WTC11 (cell line): ENCODE measurements at regions not wholly inside any gene's neighbourhood (a gene's known extent, or its start where the extent isn't known, plus 50 kb on each side); places are given as distances from the start of the nearest gene placed in this dataset.

Experiments used
- ATAC-seq: fragments of 200-7000 bp; cut with Tn5 transposase; 2 replicates; pipeline ENCODE4 v1.10.0; 2021; ENCODE audit warnings: mild to moderate bottlenecking, moderate library complexity
- CTCF ChIA-PET: fragments of 300-600 bp; sonication (Branson Sonifier 250); formaldehyde crosslinking; loops from one replicate; lab custom pipeline; 2021; ENCODE audit warnings: antibody characterized with exemption; lab: Charles Lee
- POLR2A ChIA-PET: fragments of 350-600 bp; sonication (Branson Sonifier 250); formaldehyde crosslinking; loops from one replicate; lab custom pipeline; 2021; ENCODE audit warnings: antibody characterized with exemption; lab: Charles Lee
- DNase-seq: peaks from one replicate; pipeline ENCODE4 v3.0.0; 2021; ENCODE audit warnings: low spot score
- H3K27ac Mint-ChIP-seq: 2 replicates; pipeline ENCODE4 v1.8.0; 2021; ENCODE audit warnings: mixed read lengths
- H3K27me3 Mint-ChIP-seq: 2 replicates; pipeline ENCODE4 v1.8.0; 2021; ENCODE audit warnings: low read depth, mild to moderate bottlenecking, moderate library complexity, mixed read lengths
- H3K36me3 Mint-ChIP-seq: 2 replicates; pipeline ENCODE4 v1.8.0; 2021; ENCODE audit warnings: mixed read lengths
- H3K4me1 Mint-ChIP-seq: 2 replicates; pipeline ENCODE4 v1.8.0; 2022; ENCODE audit warnings: mixed read lengths
- H3K4me3 Mint-ChIP-seq: 2 replicates; pipeline ENCODE4 v1.8.0; 2021; ENCODE audit warnings: mild to moderate bottlenecking, moderate library complexity, mixed read lengths
- H3K9me3 Mint-ChIP-seq: 2 replicates; pipeline ENCODE4 v1.8.0; 2021; ENCODE audit warnings: mixed read lengths
- CBFB ChIP-seq: sonication (generic); formaldehyde crosslinking; IDR thresholded peaks from 2 replicates; pipeline ENCODE4 v1.8.1; 2022; ENCODE audit warnings: mild to moderate bottlenecking, low read depth, missing genetic modification reagents
- ELF4 ChIP-seq: sonication (generic); formaldehyde crosslinking; IDR thresholded peaks from 2 replicates; pipeline ENCODE4 v1.8.1; 2022; ENCODE audit warnings: low read depth, mild to moderate bottlenecking, moderate library complexity, missing genetic modification reagents
- HMGA2 ChIP-seq: fragments of 250-450 bp; sonication (Bioruptor Pico); IDR thresholded peaks from 2 replicates; pipeline ENCODE4 v1.4.0; 2021; ENCODE audit warnings: mild to moderate bottlenecking, moderate library complexity
- IRF2 ChIP-seq: sonication (generic); formaldehyde crosslinking; IDR thresholded peaks from 2 replicates; pipeline ENCODE4 v1.8.0; 2022; ENCODE audit warnings: low read depth, missing genetic modification reagents, borderline replicate concordance
- MXD4 ChIP-seq: fragments of 250-450 bp; sonication (Bioruptor Pico); IDR thresholded peaks from 2 replicates; pipeline ENCODE4 v1.8.0; 2021; ENCODE audit warnings: mild to moderate bottlenecking, moderate library complexity, borderline replicate concordance
- NFATC4 ChIP-seq: fragments of 250-450 bp; sonication (Bioruptor Pico); IDR thresholded peaks from 2 replicates; pipeline ENCODE4 v1.9.0; 2021; ENCODE audit warnings: mild to moderate bottlenecking
- NR1H2 ChIP-seq: sonication (generic); formaldehyde crosslinking; IDR thresholded peaks from 2 replicates; pipeline ENCODE4 v1.9.0; 2021; ENCODE audit warnings: mild to moderate bottlenecking, moderate library complexity, missing genetic modification reagents
- NR2C2 ChIP-seq: sonication (generic); formaldehyde crosslinking; IDR thresholded peaks from 2 replicates; pipeline ENCODE4 v1.8.0; 2022; ENCODE audit warnings: mild to moderate bottlenecking, missing genetic modification reagents
- RORB ChIP-seq: fragments of 250-450 bp; sonication (Bioruptor Pico); IDR thresholded peaks from 2 replicates; pipeline ENCODE4 v1.9.0; 2021; ENCODE audit warnings: mild to moderate bottlenecking
- SP1 ChIP-seq: sonication (generic); formaldehyde crosslinking; conservative IDR thresholded peaks from 2 replicates; pipeline ENCODE4 v1.8.1; 2022; ENCODE audit warnings: missing genetic modification reagents
- ZNF671 ChIP-seq: fragments of 250-450 bp; sonication (Bioruptor Pico); IDR thresholded peaks from 2 replicates; pipeline ENCODE4 v1.8.0; 2021; ENCODE audit warnings: mild to moderate bottlenecking
- TF ChIP-seq, protein P1 (sequence below): fragments of 200-600 bp; IDR thresholded peaks from 2 replicates; pipeline ENCODE4 v1.8.0; 2022; ENCODE audit warnings: antibody characterized with exemption
- TF ChIP-seq, protein P2 (sequence below): sonication (generic); formaldehyde crosslinking; IDR thresholded peaks from 2 replicates; pipeline ENCODE4 v1.8.0; 2023; ENCODE audit warnings: mild to moderate bottlenecking, missing genetic modification reagents
- TF ChIP-seq, protein P3 (sequence below): sonication (generic); formaldehyde crosslinking; IDR thresholded peaks from 2 replicates; pipeline ENCODE4 v1.8.0; 2022; ENCODE audit warnings: missing genetic modification reagents
- TF ChIP-seq, protein P4 (sequence below): sonication (generic); formaldehyde crosslinking; IDR thresholded peaks from 2 replicates; pipeline ENCODE4 v1.8.1; 2023; ENCODE audit warnings: mild to moderate bottlenecking, missing genetic modification reagents, moderate library complexity
- TF ChIP-seq, protein P5 (sequence below): sonication (generic); formaldehyde crosslinking; IDR thresholded peaks from 2 replicates; pipeline ENCODE4 v1.8.1; 2023; ENCODE audit warnings: mild to moderate bottlenecking, missing genetic modification reagents

DNA sequence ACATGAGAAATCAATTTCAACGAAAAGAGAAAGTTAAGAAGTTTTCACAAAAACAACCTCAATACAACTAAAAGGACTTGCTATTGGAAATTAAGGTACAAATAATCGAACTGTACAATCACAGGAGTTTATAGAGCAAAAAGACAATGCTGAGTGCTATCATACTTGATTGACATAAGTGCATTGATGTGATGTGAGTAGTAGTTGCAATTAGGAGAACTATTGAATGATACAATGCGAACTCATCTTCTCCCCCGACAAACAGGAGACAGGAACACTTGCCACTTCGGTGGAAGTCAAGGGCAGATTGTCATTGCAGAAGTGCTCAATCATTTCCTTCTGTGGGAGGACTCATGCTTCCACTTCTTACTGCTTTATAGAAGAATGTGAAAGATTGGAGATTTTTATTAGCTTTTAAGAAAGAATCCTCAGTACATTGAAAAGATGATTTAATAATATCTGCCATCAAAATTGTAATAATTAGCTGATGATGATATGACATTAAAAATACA lies 276.6 kb upstream of the MPDZ start:
- TF ChIP-seq HMGA2 (CRISPR knock-in tag) (no peak), IRF2 (CRISPR knock-in tag) (no peak), ZNF671 (CRISPR knock-in tag) (no peak)
- TF ChIP-seq, protein P1, sequence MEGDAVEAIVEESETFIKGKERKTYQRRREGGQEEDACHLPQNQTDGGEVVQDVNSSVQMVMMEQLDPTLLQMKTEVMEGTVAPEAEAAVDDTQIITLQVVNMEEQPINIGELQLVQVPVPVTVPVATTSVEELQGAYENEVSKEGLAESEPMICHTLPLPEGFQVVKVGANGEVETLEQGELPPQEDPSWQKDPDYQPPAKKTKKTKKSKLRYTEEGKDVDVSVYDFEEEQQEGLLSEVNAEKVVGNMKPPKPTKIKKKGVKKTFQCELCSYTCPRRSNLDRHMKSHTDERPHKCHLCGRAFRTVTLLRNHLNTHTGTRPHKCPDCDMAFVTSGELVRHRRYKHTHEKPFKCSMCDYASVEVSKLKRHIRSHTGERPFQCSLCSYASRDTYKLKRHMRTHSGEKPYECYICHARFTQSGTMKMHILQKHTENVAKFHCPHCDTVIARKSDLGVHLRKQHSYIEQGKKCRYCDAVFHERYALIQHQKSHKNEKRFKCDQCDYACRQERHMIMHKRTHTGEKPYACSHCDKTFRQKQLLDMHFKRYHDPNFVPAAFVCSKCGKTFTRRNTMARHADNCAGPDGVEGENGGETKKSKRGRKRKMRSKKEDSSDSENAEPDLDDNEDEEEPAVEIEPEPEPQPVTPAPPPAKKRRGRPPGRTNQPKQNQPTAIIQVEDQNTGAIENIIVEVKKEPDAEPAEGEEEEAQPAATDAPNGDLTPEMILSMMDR: no peak
- TF ChIP-seq, protein P2, sequence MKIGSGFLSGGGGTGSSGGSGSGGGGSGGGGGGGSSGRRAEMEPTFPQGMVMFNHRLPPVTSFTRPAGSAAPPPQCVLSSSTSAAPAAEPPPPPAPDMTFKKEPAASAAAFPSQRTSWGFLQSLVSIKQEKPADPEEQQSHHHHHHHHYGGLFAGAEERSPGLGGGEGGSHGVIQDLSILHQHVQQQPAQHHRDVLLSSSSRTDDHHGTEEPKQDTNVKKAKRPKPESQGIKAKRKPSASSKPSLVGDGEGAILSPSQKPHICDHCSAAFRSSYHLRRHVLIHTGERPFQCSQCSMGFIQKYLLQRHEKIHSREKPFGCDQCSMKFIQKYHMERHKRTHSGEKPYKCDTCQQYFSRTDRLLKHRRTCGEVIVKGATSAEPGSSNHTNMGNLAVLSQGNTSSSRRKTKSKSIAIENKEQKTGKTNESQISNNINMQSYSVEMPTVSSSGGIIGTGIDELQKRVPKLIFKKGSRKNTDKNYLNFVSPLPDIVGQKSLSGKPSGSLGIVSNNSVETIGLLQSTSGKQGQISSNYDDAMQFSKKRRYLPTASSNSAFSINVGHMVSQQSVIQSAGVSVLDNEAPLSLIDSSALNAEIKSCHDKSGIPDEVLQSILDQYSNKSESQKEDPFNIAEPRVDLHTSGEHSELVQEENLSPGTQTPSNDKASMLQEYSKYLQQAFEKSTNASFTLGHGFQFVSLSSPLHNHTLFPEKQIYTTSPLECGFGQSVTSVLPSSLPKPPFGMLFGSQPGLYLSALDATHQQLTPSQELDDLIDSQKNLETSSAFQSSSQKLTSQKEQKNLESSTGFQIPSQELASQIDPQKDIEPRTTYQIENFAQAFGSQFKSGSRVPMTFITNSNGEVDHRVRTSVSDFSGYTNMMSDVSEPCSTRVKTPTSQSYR (CRISPR knock-in tag): no peak
- Mint-ChIP-seq H3K27me3 (no peaks in the 10 kb centered on the region), H3K4me1 (peaks cover 23% of the 10 kb centered on the region), H3K36me3 (no peaks in the 10 kb centered on the region), H3K27ac (no peak overlapping the region), H3K4me3 (no peak overlapping the region), H3K9me3 (no peaks in the 10 kb centered on the region)
- DNase-seq (no peak), ATAC-seq (no peak)
- ChIA-PET CTCF (no interaction called here), POLR2A (no interaction called here)

DNA sequence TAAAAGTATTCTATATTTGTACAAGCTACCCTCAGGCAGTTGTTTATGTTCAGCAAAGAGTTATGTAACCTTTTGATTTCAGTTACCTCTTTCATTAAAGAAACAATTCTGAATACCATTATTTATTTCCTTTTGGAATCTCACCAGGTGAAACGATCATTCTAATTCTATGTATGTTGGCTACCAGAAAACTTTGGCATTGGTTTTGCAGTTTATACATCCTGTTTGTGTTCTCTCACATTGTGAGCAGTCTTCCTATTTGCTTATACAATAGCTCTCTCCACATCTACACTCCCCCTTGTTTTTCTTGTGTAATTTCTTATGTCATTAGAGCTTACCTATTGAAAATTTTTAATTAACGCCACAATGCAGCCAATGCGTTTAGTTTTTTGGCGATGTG lies 276.0 kb upstream of the MPDZ start:
- no peak for ATAC-seq
- CTCF ChIA-PET: interaction anchor here (1.1 kb wide), 1 partner anchor 10 kb away, joined by 3 read pairs; no protein-coding TSS in a partner anchor
- no peaks in the 10 kb centered on the region for H3K9me3 Mint-ChIP-seq
- POLR2A ChIA-PET: no interaction called here
- no peak for DNase-seq
- H3K36me3 Mint-ChIP-seq: no peaks in the 10 kb centered on the region
- H3K4me1 Mint-ChIP-seq: peaks cover 28% of the 10 kb centered on the region
- H3K4me3 Mint-ChIP-seq: no peak overlapping the region
- H3K27me3 Mint-ChIP-seq: no peaks in the 10 kb centered on the region
- TF ChIP-seq ELF4 (CRISPR knock-in tag): no peak
- TF ChIP-seq, protein P3, sequence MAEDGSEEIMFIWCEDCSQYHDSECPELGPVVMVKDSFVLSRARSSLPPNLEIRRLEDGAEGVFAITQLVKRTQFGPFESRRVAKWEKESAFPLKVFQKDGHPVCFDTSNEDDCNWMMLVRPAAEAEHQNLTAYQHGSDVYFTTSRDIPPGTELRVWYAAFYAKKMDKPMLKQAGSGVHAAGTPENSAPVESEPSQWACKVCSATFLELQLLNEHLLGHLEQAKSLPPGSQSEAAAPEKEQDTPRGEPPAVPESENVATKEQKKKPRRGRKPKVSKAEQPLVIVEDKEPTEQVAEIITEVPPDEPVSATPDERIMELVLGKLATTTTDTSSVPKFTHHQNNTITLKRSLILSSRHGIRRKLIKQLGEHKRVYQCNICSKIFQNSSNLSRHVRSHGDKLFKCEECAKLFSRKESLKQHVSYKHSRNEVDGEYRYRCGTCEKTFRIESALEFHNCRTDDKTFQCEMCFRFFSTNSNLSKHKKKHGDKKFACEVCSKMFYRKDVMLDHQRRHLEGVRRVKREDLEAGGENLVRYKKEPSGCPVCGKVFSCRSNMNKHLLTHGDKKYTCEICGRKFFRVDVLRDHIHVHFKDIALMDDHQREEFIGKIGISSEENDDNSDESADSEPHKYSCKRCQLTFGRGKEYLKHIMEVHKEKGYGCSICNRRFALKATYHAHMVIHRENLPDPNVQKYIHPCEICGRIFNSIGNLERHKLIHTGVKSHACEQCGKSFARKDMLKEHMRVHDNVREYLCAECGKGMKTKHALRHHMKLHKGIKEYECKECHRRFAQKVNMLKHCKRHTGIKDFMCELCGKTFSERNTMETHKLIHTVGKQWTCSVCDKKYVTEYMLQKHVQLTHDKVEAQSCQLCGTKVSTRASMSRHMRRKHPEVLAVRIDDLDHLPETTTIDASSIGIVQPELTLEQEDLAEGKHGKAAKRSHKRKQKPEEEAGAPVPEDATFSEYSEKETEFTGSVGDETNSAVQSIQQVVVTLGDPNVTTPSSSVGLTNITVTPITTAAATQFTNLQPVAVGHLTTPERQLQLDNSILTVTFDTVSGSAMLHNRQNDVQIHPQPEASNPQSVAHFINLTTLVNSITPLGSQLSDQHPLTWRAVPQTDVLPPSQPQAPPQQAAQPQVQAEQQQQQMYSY (CRISPR knock-in tag): no peak
- TF ChIP-seq NR2C2 (CRISPR knock-in tag): no peak
- TF ChIP-seq, protein P1: no peak
- no peak for TF ChIP-seq NR1H2
- TF ChIP-seq, protein P4, sequence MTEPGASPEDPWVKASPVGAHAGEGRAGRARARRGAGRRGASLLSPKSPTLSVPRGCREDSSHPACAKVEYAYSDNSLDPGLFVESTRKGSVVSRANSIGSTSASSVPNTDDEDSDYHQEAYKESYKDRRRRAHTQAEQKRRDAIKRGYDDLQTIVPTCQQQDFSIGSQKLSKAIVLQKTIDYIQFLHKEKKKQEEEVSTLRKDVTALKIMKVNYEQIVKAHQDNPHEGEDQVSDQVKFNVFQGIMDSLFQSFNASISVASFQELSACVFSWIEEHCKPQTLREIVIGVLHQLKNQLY: no peak
- no peak for TF ChIP-seq SP1 (CRISPR knock-in tag)
- TF ChIP-seq MXD4 (CRISPR knock-in tag): no peak
- no peak for TF ChIP-seq IRF2 (CRISPR knock-in tag)
- no peak for TF ChIP-seq RORB (CRISPR knock-in tag)
- no peak for TF ChIP-seq CBFB (CRISPR knock-in tag)
- TF ChIP-seq ZNF671 (CRISPR knock-in tag): no peak
- TF ChIP-seq, protein P5, sequence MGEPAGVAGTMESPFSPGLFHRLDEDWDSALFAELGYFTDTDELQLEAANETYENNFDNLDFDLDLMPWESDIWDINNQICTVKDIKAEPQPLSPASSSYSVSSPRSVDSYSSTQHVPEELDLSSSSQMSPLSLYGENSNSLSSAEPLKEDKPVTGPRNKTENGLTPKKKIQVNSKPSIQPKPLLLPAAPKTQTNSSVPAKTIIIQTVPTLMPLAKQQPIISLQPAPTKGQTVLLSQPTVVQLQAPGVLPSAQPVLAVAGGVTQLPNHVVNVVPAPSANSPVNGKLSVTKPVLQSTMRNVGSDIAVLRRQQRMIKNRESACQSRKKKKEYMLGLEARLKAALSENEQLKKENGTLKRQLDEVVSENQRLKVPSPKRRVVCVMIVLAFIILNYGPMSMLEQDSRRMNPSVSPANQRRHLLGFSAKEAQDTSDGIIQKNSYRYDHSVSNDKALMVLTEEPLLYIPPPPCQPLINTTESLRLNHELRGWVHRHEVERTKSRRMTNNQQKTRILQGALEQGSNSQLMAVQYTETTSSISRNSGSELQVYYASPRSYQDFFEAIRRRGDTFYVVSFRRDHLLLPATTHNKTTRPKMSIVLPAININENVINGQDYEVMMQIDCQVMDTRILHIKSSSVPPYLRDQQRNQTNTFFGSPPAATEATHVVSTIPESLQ (CRISPR knock-in tag): no peak
- TF ChIP-seq NFATC4 (CRISPR knock-in tag): no peak
- no peak overlapping the region for H3K27ac Mint-ChIP-seq
